GM19099 (cell line): ENCODE measurements at regions not wholly inside any gene's neighbourhood (a gene's known extent, or its start where the extent isn't known, plus 50 kb on each side); places are given as distances from the start of the nearest gene placed in this dataset.

Experiments
- POLR2A ChIP-seq: IDR thresholded peaks from 3 replicates; pipeline ENCODE4 v1.6.1; 2011; ENCODE audit warnings: low read depth; ENCODE audit not compliant: insufficient read length; ENCODE audit errors: extremely low read depth

DNA sequence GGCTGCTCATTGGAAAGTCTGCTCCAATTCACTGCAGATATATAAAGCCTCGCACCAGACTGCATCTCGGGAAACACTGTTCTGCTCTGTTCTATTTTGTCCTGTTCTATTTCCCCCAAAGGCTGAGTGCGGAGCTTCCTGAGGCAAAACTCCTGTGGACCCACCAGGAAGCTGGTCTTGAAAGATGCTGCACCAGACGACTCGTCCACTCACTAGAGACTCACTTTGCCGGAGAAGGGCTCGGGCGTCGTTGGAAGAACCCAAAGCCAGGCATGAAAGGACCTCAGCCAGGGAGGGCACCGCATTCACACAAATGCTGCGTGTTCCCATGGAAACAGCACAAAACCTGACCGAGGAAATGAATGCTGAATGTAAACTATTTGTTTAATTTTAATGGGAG lies 331.2 kb upstream of the SFSWAP start:
- no peak for TF ChIP-seq POLR2A

DNA sequence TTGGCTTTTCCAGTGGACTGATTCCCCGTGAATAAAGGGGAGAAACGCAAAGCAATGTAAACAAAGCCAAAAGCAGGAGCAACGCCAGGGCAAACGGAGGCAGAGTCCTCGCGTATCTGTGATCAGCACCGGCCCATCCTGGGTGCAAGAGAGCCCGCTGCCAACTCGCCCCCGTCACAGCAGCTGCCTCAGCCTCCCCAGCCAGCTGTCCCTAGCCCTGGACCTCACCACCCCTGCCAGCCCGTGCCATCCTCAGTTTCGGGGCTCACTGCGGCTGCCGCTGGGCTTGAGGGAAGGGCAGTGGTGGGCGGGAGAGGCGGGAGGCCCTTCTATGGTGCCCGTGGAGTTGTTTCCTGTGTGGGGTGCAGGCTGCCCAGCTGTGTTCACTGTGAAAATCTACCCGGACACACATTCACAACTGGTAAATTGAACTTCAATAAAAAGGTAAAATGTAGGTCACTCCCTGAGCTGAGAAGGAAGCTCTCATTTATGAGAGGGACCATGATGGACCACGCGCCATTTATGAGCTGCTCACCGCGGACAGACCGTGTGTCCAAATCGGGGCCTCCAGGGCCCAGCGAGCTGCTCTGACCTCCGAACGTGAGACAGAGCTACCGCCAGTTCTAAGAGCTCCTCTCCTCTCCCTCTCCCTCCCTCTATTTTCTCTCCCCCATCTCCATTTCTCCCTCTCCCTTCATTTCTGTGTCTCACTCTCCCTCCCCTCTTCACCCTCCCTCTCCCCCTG lies 330.5 kb upstream of the SFSWAP start:
- no peak for TF ChIP-seq POLR2A

DNA sequence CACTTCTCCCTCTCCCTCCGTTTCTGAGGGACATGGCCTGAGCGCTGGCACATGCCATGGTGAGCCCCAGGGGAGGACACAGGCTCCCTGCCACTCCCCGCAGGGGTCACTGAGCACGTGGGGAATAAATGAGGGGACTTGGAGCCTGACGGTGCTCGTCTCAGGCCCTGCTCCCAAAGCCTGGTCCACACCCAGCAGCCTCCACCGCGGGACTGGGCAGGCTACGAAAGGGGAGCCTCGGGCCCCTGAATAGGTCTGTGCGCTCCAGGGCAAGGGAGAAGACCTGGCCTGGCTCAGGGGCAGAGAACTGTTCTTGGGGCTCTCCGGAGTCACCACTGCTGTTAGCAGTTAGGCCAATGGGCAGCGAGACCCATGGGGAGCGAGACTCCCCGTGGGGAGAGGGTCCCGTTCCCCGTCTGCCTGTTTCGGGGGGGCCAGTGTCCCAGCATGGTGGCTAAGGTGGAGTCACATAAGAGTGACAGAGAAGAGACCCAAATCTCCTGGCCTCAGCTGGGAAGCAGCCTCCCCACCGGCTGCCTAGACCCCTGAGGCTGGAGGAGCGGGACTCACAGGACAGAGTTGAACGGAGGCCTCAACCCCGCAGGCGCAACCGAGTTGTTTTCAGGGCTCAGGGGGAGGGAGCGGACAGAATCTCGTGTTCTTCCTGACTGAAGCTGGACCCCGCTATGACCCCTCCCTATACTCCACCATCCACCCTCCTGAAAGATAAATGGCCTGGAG lies 329.8 kb upstream of the SFSWAP start:
- no peak for TF ChIP-seq POLR2A

DNA sequence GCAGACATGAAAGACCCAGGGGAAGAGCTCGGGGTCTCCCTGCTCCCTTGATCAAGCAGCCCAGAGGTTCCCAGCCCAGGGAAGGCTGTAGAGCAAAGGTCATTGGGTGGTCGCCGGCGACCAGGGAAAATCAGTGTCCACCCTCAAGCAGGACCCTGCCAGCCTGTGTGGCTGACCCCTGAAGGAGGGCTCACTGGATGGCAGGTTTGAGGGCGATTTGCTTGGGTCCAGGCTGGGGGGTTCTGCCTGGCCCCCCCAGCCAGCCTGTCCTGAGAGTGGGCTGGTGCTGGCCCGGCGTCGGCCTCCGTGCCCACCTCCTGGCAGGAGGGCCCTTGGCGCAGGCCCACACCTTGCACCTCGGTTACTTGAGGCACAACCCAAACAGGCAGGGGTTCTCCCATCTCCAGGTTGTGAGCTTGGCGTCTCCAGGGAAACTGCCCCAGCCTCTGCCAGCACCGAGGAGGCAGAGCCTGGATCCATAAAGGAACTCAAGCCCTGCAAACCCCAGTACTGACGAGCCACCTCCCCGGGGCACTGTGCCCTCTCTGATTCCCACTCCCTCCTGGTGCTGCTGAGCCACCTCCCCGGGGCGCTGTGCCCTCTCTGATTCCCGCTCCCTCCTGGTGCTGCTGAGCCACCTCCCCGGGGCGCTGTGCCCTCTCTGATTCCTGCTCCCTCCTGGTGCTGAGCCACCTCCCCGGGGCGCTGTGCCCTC lies 329.0 kb upstream of the SFSWAP start:
- TF ChIP-seq POLR2A, result no peak

DNA sequence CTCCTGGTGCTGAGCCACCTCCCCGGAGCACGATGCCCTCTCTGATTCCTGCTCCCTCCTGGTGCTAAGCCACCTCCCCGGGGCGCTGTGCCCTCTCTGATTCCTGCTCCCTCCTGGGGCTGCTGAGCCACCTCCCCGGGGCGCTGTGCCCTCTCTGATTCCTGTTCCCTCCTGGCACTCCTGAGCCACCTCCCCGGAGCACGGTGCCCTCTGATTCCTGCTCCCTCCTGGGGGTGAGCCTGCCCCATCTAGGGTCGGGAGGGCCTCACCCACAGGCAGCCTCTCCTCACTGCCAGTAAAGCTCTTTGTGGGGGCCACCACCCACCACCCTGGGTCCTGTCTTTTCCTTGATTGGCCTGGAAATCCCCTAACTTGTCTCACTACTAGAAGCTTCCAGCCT lies 327.6 kb upstream of the SFSWAP start:
- no peak for TF ChIP-seq POLR2A

DNA sequence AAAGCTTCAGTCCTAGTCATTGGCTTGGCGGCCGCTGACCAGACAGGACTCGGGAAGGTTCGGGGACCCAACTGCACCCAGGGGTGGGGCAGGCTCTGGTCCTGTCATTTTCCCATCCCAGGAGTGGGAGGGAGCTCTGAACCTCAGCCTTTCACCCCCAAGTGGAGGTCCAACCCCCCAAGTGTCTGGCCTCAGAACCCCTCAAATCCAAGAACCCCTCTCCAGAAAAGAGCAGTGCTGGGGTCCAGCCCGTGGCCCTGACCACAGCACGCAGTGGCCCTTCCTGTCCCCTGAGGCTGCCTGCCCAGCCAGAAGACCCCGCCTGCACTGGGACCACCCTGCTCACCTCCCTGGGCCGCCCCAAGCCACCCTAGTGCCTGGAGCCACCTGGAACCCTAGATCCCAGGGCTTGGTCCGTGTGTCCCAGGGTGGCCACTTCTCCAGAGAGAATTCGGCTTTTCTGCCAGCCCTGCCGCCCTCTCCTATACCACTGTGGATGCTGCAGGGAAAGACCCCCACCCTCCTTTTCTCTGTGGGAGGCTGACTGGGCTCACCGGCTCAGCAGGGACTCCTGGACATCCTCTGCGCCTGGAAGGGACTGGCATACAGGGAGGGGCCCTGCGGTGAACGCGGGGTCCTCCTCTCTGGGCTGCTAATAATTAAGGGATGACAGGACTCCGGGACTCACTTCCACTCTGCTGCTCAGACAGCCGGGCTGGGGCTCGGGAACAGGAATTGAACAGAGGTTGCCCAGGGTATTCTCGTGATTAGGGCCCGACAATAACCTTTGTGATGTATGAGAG lies 326.9 kb upstream of the SFSWAP start:
- TF ChIP-seq POLR2A, result no peak

DNA sequence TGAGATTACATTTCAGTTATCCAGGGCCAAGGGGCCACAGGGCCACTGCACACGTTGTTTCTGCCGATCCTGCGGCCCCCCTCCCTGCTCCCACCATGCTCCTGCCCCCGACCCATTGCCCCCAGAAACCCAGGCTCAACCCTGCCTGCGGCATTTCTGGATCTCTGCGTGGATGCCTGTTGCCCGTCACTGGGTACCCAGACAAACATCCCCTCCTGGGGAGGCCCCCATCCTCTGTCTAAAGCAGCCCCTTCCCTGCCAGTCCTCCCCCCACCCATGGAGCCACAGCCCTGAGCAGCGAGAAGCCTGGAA lies 326.4 kb upstream of the SFSWAP start:
- no peak for TF ChIP-seq POLR2A

DNA sequence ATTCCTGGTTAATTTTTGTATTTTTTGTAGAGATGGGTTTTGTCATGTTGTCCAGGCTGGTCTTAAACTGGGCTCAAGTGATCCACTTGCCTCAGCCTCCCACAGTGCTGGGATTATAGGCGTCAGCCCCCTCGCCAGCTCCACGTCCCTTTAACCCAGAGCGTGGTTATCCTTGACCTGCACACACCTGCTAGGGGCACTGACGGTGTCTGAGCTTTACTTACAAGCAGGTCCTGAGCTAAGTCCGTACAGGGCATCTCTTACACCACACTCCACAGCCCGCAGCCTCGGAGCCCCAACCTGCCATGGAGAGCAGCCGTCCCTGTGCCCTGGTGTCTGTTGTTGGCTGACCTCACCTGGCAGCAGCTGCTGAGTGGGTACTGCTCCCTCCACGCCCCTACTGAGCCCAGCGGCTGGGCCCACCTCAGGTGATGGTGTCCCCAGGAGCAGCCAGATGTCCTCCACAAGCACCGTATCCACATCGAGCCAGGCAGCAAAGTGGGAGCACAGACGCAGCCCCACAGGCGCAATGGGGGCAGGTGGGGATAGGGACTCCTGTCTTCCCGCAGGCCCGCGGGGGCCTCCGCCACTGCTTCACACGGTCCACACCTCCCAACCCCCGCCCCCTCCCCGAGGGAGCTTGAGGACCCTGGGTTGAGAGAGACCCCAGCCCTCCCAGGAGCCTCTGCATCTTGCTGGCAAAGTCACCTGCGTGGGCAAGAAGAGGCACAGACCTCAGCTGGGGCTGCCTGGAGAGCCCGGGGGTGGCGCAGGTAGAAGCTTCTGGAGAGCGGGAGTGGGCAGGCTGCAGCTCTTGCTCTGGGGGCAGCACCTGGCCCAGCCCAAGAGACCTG lies 325.4 kb upstream of the SFSWAP start:
- no peak for TF ChIP-seq POLR2A

DNA sequence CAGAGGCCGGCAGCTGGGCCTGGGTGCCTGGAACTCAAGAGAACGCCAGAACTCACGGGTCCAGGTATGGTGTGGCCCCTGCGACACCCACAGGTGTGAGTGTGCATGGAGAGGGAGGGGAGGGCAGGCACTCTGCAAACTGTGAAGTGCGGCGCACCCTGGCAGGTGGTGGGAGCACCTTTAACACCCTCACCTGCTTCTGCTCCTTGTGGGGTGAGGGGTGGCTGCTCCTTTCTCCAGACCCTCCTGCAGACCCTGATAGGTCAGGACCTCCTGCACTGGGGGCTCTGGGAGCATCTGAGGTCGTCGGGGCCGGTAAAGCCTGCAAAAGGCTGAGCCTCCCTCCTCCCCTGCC lies 324.7 kb upstream of the SFSWAP start:
- no peak for TF ChIP-seq POLR2A

DNA sequence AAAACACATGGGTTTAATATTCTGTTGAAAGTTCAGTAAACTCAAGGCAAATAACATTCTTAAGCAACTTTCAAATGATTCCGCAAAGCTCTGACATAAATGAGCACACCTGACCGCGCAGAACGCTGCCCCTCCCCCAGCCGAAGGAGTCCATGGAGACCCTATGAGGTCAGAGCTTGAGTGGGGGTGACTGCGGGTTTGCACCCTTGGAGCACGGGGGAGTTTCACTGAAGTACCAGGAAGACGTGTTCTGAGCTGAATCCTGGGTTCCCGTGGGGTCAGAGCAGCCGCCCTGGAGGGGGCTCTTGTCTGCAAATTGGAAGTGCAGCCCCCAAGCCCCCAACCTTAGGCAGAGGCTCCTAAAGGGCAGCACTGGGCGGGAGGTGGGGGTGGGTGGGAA lies 324.1 kb upstream of the SFSWAP start:
- no peak for TF ChIP-seq POLR2A

DNA sequence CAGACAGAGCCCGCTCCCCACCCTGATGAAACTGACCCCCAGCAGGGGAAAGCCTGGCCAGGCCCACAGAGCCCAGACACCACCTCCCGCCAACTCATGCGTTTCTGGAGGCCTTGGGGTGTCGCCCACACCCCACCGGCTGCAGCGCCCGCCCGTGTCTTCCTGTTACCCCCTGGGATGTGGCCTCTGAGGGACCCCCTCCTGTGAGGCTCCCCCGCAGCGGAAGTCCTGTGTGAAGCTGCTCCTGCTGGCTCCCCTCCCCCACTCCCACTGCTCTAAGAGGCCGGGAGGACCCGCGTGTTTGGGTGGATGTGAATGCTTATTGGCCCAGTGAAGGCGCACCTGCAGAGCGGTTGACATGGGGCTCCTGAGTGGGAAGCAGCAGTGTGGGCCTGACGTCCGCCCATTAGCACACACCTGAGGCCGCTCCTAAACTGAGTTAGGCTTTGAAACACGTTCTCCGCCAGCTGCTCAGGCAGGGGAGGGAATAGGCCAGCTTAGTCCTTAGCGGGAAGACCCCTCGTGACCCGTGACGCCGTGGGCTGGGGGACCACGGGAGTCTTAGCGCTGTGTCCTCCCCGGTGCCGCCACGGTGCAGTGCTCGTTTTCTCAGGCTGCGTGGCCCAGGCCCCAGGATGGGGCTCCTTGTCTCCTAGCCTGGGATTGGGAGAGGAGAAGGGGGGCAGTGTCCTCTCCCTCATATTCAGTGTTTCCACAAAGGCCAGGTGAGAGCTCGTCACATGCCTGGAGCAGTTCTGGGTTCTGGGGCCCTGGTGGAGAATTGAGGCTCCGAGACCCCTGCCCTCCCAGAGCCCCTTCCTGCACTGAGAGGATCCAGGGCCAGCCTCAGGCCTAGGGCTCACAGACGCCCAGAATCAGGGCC lies 323.4 kb upstream of the SFSWAP start:
- TF ChIP-seq POLR2A, result no peak

DNA sequence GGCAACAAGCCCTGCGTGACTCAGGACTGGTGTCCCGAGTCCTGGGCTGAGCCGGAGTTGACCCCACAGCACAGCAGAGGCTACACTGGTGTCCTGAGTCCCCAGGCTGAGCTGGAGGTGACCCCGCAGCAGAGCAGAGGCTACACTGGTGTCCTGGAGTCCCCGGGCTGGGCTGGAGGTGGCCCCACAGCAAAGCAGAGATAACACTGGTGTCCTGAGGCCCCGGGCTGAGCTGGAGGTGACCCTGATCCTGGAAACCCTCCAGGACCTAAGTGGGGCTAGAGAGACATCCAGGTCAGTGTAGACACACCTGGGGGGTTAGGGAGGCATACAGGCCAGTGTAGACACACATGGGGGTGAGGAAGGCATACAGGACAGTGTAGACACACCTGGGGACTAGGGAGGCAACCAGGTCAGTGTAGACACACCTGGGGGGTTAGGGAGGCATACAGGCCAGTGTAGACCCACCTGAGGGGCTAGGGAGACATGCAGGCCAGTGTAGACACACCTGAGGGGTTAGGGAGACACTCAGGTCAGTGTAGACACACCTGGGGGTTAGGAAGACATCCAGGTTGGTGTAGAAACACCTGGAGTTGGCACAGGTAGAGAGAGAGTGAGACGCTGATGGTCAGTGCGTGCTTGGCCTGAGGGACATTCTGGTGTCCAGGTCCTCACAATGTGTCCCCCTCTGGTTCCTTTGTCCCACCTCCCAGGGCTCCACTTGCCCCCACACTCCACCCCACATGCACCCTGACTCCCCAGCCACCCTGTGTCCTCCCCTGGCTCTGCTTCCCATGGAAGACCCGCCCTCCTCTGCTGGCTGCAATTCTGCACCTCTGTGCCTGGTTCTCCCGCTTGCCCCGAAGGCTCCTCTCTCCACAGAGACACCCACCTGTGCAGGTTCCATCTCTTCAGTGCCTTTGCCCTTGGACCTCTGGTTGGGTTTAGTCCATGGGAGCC lies 321.6 kb upstream of the SFSWAP start:
- no peak for TF ChIP-seq POLR2A
